K562 (cell line): ENCODE measurements at regions not wholly inside any gene's neighbourhood (a gene's known extent, or its start where the extent isn't known, plus 50 kb on each side); places are given as distances from the start of the nearest gene placed in this dataset.

ENCODE experiments used
- ATAC-seq: fragments of 200-7000 bp; cut with Tn5 transposase; 3 replicates; pipeline ENCODE4 v1.9.1; 2020; ENCODE audit warnings: moderate library complexity
- BruUV-seq: library from RNA; stranded (reverse); fragments of 400-500 nt; replicated peaks from 2 replicates; lab custom pipeline; 2021; lab: Mats Ljungman, UMichigan
- CTCF ChIA-PET: fragments of 300-600 bp; formaldehyde crosslinking; extraction: SDS; loops from one replicate; lab custom pipeline; 2021; ENCODE audit warnings: low intra/inter-chr PET ratio; lab: Yijun Ruan, JAX
- POLR2A ChIA-PET: fragments of 300-600, 350-650 bp; sonication (Branson Sonifier 250); formaldehyde crosslinking; extraction: SDS; loops from one replicate; lab custom pipeline; 2021; ENCODE audit warnings: antibody characterized with exemption, inconsistent platforms; lab: Yijun Ruan, JAX
- DNase-seq, 4 experiments: peaks; one replicate each; pipeline versions ENCODE4 v3.0.0 to v3.0.0-alpha.2; 2011 to 2018; ENCODE audit warnings: low spot score in 3 of 4, mixed read lengths in 3 of 4; ENCODE audit errors: extremely low read depth in 1 of 4
- FAIRE-seq: peaks from 2 replicates; lab custom pipeline; 2011; peaks lifted over from hg19 to GRCh38; lab: Jason Lieb, UNC
- H2AFZ ChIP-seq: 2 replicates; pipeline ENCODE4 v1.6.0; 2011; ENCODE audit warnings: low read depth, low read length, control low read depth, inconsistent platforms
- H3K27ac ChIP-seq: fragments of 200-600 bp; 3 replicates; pipeline ENCODE4 v1.8.0; 2011; ENCODE audit warnings: low read depth, mild to moderate bottlenecking, control low read depth, inconsistent platforms, low read length, moderate library complexity, mixed read lengths; ENCODE audit errors: extremely low read depth
- H3K27me3 ChIP-seq, 2 experiments: fragments of 300-600 bp in 1 of 2; 2 replicates in 1 of 2; 3 replicates in 1 of 2; pipeline versions ENCODE4 v1.6.0 to v1.8.0; 2011; ENCODE audit warnings: inconsistent platforms in 2 of 2, low read length in 2 of 2, mild to moderate bottlenecking in 1 of 2, mixed read lengths in 1 of 2, moderate library complexity in 1 of 2; ENCODE audit not compliant: control insufficient read depth in 2 of 2, insufficient read depth in 2 of 2
- H3K36me3 ChIP-seq: fragments of 300-600 bp; 3 replicates; pipeline ENCODE4 v1.8.0; 2011; ENCODE audit warnings: mild to moderate bottlenecking, low read length, inconsistent platforms; ENCODE audit not compliant: control insufficient read depth, insufficient read depth
- H3K4me1 ChIP-seq, 2 experiments: fragments of 200-600 bp in 1 of 2; replicated peaks in 1 of 2; 2 replicates in 1 of 2; 3 replicates in 1 of 2; pipeline versions ENCODE4 v1.5.1 to v1.8.0; 2011; ENCODE audit warnings: inconsistent platforms in 2 of 2, low read length in 2 of 2, mild to moderate bottlenecking in 1 of 2, mixed read lengths in 1 of 2, moderate library complexity in 1 of 2; ENCODE audit not compliant: control insufficient read depth in 2 of 2, insufficient read depth in 2 of 2
- H3K4me2 ChIP-seq: 2 replicates; pipeline ENCODE4 v1.6.1; 2011; ENCODE audit warnings: low read length, control low read depth, inconsistent platforms, mixed read lengths; ENCODE audit not compliant: insufficient read depth
- H3K4me3 ChIP-seq: fragments of 200-600 bp; sonication (generic), shearing (Covaris generic); 2 replicates; pipeline ENCODE4 v1.5.1; 2016; ENCODE audit warnings: control low read depth, inconsistent platforms
- H3K79me2 ChIP-seq: fragments of 200-600 bp; 3 replicates; pipeline ENCODE4 v1.8.0; 2011; ENCODE audit warnings: low read length, inconsistent platforms; ENCODE audit not compliant: control insufficient read depth, insufficient read depth
- H3K9ac ChIP-seq, 2 experiments: 2 replicates each; pipeline versions ENCODE4 v1.6.0 to v1.6.1; 2011; ENCODE audit warnings: low read depth in 2 of 2, low read length in 2 of 2, control low read depth in 1 of 2, inconsistent platforms in 1 of 2, mild to moderate bottlenecking in 1 of 2, mixed read lengths in 1 of 2; ENCODE audit not compliant: insufficient read depth in 1 of 2
- H3K9me1 ChIP-seq: one replicate; pipeline ENCODE4 v1.6.0; 2011; ENCODE audit warnings: inconsistent platforms, mild to moderate bottlenecking, low read length, moderate library complexity; ENCODE audit not compliant: control insufficient read depth, insufficient read depth
- H3K9me3 ChIP-seq: replicated peaks from 2 replicates; pipeline ENCODE4 v1.5.1; 2011; ENCODE audit warnings: low read depth, low read length, inconsistent platforms; ENCODE audit not compliant: control insufficient read depth, insufficient read depth
- H4K20me1 ChIP-seq: replicated peaks from 2 replicates; pipeline ENCODE4 v1.6.1; 2011; ENCODE audit warnings: low read length, inconsistent platforms, mixed read lengths; ENCODE audit not compliant: control insufficient read depth, insufficient read depth
- GTF3C2 ChIP-seq: IDR thresholded peaks from 3 replicates; pipeline ENCODE4 v1.6.1; 2011; ENCODE audit warnings: borderline replicate concordance, mild to moderate bottlenecking, moderate library complexity; ENCODE audit not compliant: insufficient read length; ENCODE audit errors: extremely low read depth
- HCFC1 ChIP-seq: IDR thresholded peaks from 2 replicates; pipeline ENCODE4 v1.6.1; 2012; ENCODE audit warnings: low read depth, low read length, improper control_type of control experiment
- HIVEP1 ChIP-seq: fragments of 250-450 bp; sonication (Bioruptor Pico); IDR thresholded peaks from 2 replicates; pipeline ENCODE4 v1.4.0; 2020; ENCODE audit warnings: mild to moderate bottlenecking
- MTA3 ChIP-seq: fragments of 450-650 bp; formaldehyde crosslinking; IDR thresholded peaks from 2 replicates; pipeline ENCODE4 v1.6.1; 2017; ENCODE audit warnings: mild to moderate bottlenecking, borderline replicate concordance
- NFATC3 ChIP-seq: fragments of 450-650 bp; IDR thresholded peaks from 2 replicates; pipeline ENCODE4 v1.6.1; 2017; ENCODE audit warnings: mild to moderate bottlenecking
- NFXL1 ChIP-seq: fragments of 450-650 bp; formaldehyde crosslinking; IDR thresholded peaks from 2 replicates; pipeline ENCODE4 v1.4.0; 2021; ENCODE audit warnings: mild to moderate bottlenecking
- NR1H2 ChIP-seq: sonication (generic); formaldehyde crosslinking; IDR thresholded peaks from 2 replicates; pipeline ENCODE4 v1.4.0; 2020; ENCODE audit warnings: mild to moderate bottlenecking, missing genetic modification reagents
- RBM39 ChIP-seq: fragments of 200-400 bp; formaldehyde crosslinking; optimal IDR thresholded peaks from 2 replicates; pipeline ENCODE3; 2018; ENCODE audit warnings: low read depth, low read length
- RNF219 ChIP-seq: fragments of 250-450 bp; sonication (Bioruptor Pico); IDR thresholded peaks from 2 replicates; pipeline ENCODE4 v1.5.0; 2022; ENCODE audit warnings: mild to moderate bottlenecking
- SNAPC5 ChIP-seq: fragments of 250-450 bp; sonication (Bioruptor Pico); IDR thresholded peaks from 2 replicates; pipeline ENCODE4 v1.8.0; 2021; ENCODE audit warnings: moderate library complexity, mild to moderate bottlenecking, inconsistent platforms
- ZBTB34 ChIP-seq: fragments of 250-450 bp; sonication (Bioruptor Pico); IDR thresholded peaks from 2 replicates; pipeline ENCODE4 v1.8.0; 2021; ENCODE audit warnings: mild to moderate bottlenecking, moderate library complexity
- ZNF146 ChIP-seq: IDR thresholded peaks from one replicate; pipeline ENCODE4 v1.6.1; 2018; ENCODE audit warnings: missing compliant biosample characterization; ENCODE audit not compliant: unreplicated experiment
- ZNF395 ChIP-seq: fragments of 200-800 bp; sonication (Bioruptor generic); IDR thresholded peaks from 2 replicates; pipeline ENCODE4 v1.6.1; 2017; ENCODE audit warnings: missing genetic modification characterization, missing compliant biosample characterization
- ZNF583 ChIP-seq: fragments of 250-450 bp; sonication (Bioruptor Pico); IDR thresholded peaks from 2 replicates; pipeline ENCODE4 v1.4.0; 2020
- WGBS: fragments of 100-300 bp; shearing (Covaris generic); methylation state at CpG from one replicate; pipeline ENCODE4 v1.1.6; 2016; ENCODE audit warnings: low coverage, mixed read lengths; ENCODE audit not compliant: insufficient coverage; ENCODE audit errors: missing lambda C conversion rate; 5-methylcytosine and 5-hydroxymethylcytosine counted together
- in situ Hi-C: fragments of 300-500 bp; cut with MboI; formaldehyde crosslinking; loops from 4 replicates; pipeline ENCODE4 v1.15.0; 2018; ENCODE audit warnings: inconsistent platforms, mixed read lengths
- intact Hi-C: fragments of 100-400 bp; cut with micrococcal nuclease; formaldehyde crosslinking; loops from 2 replicates; pipeline ENCODE4 v1.14.2; 2022

GRCh38 chr6:54053881-54054391 is 57.3 kb upstream of the MLIP start:
- DNase-seq, result no peak
- no peaks in the 10 kb centered on the region for H3K36me3 ChIP-seq
- no peaks in the 10 kb centered on the region for H3K4me1 ChIP-seq
- intact Hi-C loops (no loop called here), in situ Hi-C loops (no loop called here)
- 0% methylated on average over 4 of the region's 4 CpGs for WGBS
- H3K27me3 ChIP-seq, result no peaks in the 10 kb centered on the region
- H3K27ac ChIP-seq, result no peak overlapping the region
- no peaks in the 10 kb centered on the region for H3K79me2 ChIP-seq
- no peaks in the 10 kb centered on the region for H4K20me1 ChIP-seq
- TF ChIP-seq RNF219 (CRISPR knock-in tag) (no peak), NFATC3 (no peak), MTA3 (no peak), ZNF395 (no peak), SNAPC5 (CRISPR knock-in tag) (no peak), RBM39 (no peak), NR1H2 (no peak), HCFC1 (no peak), ZNF583 (CRISPR knock-in tag) (no peak), ZNF146 (CRISPR knock-in tag) (no peak), HIVEP1 (CRISPR knock-in tag) (no peak), NFXL1 (CRISPR knock-in tag) (no peak), GTF3C2 (no peak), ZBTB34 (no peak)
- CTCF ChIA-PET, result no interaction called here
- BruUV-seq, result no TSS peak
- H3K9ac ChIP-seq, result no peak overlapping the region
- H2AFZ ChIP-seq, result no peak overlapping the region
- no peak for FAIRE-seq
- H3K9me1 ChIP-seq, result no peaks in the 10 kb centered on the region
- POLR2A ChIA-PET, result no interaction called here
- no peak overlapping the region for H3K4me3 ChIP-seq
- ATAC-seq, result no peak
- no peaks in the 10 kb centered on the region for H3K9me3 ChIP-seq
- H3K4me2 ChIP-seq, result no peak overlapping the region
